ENCODE measurements at regions not wholly inside any gene's neighbourhood (a gene's known extent, or its start where the extent isn't known, plus 50 kb on each side); places are given as distances from the start of the nearest gene placed in this dataset.

- DNase-seq (ENCODE audit: low read depth in 2 of 2): no peak
Measured at GRCh38 chr14:49464885-49465284, 121.3 kb downstream of the RPS29 start.

- no peak for DNase-seq (ENCODE audit: low read depth in 2 of 2)
Measured at GRCh38 chr14:49463146-49463545, 123.0 kb downstream of the RPS29 start.

- peak; percentile 83 for DNase-seq (ENCODE audit: low read depth in 2 of 2)
Measured at GRCh38 chr14:49461529-49462401, 124.4 kb downstream of the RPS29 start.

- no peak for DNase-seq (ENCODE audit: low read depth in 2 of 2)
Measured at GRCh38 chr14:49460662-49461061, 125.5 kb downstream of the RPS29 start.

- DNase-seq (ENCODE audit: low read depth in 2 of 2): no peak
Measured at GRCh38 chr14:49456589-49456988, 129.6 kb downstream of the RPS29 start.

GRCh38 chr14:49451938-49452337 lies 134.2 kb downstream of the RPS29 start:
- DNase-seq (ENCODE audit: low read depth in 2 of 2): no peak

GRCh38 chr14:49449749-49450148 lies 136.4 kb downstream of the RPS29 start:
- DNase-seq (ENCODE audit: low read depth in 2 of 2): no peak

GRCh38 chr14:49447540-49448107 lies 138.6 kb downstream of the RPS29 start:
- no peak for DNase-seq (ENCODE audit: low read depth in 2 of 2)

GRCh38 chr14:49446801-49447200 lies 139.4 kb downstream of the RPS29 start:
- DNase-seq (ENCODE audit: low read depth in 2 of 2): no peak

GRCh38 chr14:49438256-49438770 lies 147.9 kb downstream of the RPS29 start:
- no peak for DNase-seq (ENCODE audit: low read depth in 2 of 2)

GRCh38 chr14:49428076-49428475 lies 158.1 kb downstream of the RPS29 start:
- no peak for DNase-seq (ENCODE audit: low read depth in 2 of 2)

- no peak for DNase-seq (ENCODE audit: low read depth in 2 of 2)
Measured at GRCh38 chr14:49427117-49427516, 159.1 kb downstream of the RPS29 start.

- DNase-seq (ENCODE audit: low read depth in 2 of 2): no peak
Measured at GRCh38 chr14:49425921-49426320, 160.3 kb downstream of the RPS29 start.

GRCh38 chr14:49424436-49425331 lies 161.5 kb downstream of the RPS29 start:
- no peak for DNase-seq (ENCODE audit: low read depth in 2 of 2)

GRCh38 chr14:49420201-49420600 lies 166.0 kb downstream of the RPS29 start:
- DNase-seq (ENCODE audit: low read depth in 2 of 2): no peak

- DNase-seq (ENCODE audit: low read depth in 2 of 2): no peak
Measured at GRCh38 chr14:49418789-49419188, 167.4 kb downstream of the RPS29 start.

GRCh38 chr14:49417790-49418189 lies 168.4 kb downstream of the RPS29 start:
- DNase-seq (ENCODE audit: low read depth in 2 of 2): no peak

GRCh38 chr14:49408187-49408933 lies 177.8 kb downstream of the RPS29 start:
- no peak for DNase-seq (ENCODE audit: low read depth in 2 of 2)

GRCh38 chr14:49405291-49405690 lies 180.9 kb downstream of the RPS29 start:
- peak in 1 of 2 donors; percentile 2 for DNase-seq (ENCODE audit: low read depth in 2 of 2)

- no peak for DNase-seq (ENCODE audit: low read depth in 2 of 2)
Measured at GRCh38 chr14:49401373-49401772, 184.8 kb downstream of the RPS29 start.

- DNase-seq (ENCODE audit: low read depth in 2 of 2): no peak
Measured at GRCh38 chr14:49396801-49397200, 189.4 kb downstream of the RPS29 start.

Data from lung microvascular endothelial cell (primary cell).